ENCODE measurements at regions not wholly inside any gene's neighbourhood (a gene's known extent, or its start where the extent isn't known, plus 50 kb on each side); places are given as distances from the start of the nearest gene placed in this dataset.

- TF ChIP-seq CTCF (IDR thresholded peaks at IDR 0.05; ENCODE audit: poor library complexity) (no peak), EZH2phosphoT487 (IDR thresholded peaks at IDR 0.05; ENCODE audit: low read depth, severe bottlenecking, unreplicated experiment) (no peak)
Observed at GRCh38 chr5:103943230-103943629, 380.6 kb upstream of the NUDT12 start.
